NB4 (cell line): ENCODE measurements at regions not wholly inside any gene's neighbourhood (a gene's known extent, or its start where the extent isn't known, plus 50 kb on each side); places are given as distances from the start of the nearest gene placed in this dataset.

ENCODE experiments used
- POLR2A ChIP-seq: IDR thresholded peaks from 2 replicates; pipeline ENCODE4 v1.6.1; 2011; ENCODE audit warnings: mild to moderate bottlenecking; ENCODE audit not compliant: insufficient read length; ENCODE audit errors: extremely low read depth
- TF ChIP-seq, protein P1 (sequence below): IDR thresholded peaks from one replicate; pipeline ENCODE4 v1.5.1; 2012; ENCODE audit warnings: low read depth, low read length
- TF ChIP-seq, protein P2 (sequence below): IDR thresholded peaks from 2 replicates; pipeline ENCODE4 v1.6.1; 2011; ENCODE audit warnings: low read depth, low read length

DNA sequence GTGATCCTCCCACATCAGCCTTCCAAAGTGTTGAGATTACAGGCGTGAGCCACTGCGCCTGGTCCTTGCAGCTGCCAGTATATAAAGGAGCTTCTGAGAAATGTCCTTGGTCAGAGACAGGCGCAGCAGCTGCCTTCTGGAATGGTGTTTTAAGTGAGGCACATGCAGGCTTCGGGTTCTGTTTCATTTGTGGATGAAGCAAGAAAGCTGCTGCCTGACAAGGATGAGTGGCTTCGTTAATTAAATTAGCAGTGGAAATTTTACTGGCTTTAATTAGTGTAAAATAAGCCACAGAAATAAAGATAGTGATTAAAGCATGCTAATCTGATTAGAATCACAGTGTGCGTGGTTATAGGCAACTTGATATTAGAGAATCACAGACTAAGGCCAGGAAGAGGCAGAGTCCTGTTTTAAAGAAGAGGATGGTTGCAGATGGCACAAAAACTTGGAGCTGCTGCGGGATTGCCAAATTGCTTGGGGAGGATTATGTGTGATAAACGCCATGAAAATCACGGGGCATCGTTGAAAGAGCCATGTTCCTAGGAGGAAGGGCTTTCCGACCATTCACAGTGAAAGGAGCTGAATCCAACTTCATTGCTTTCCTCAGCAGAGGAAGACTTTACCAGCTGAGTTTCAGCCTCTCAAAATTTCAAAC lies 348.4 kb upstream of the FAT1 start:
- TF ChIP-seq POLR2A, result no peak
- TF ChIP-seq, protein P1, sequence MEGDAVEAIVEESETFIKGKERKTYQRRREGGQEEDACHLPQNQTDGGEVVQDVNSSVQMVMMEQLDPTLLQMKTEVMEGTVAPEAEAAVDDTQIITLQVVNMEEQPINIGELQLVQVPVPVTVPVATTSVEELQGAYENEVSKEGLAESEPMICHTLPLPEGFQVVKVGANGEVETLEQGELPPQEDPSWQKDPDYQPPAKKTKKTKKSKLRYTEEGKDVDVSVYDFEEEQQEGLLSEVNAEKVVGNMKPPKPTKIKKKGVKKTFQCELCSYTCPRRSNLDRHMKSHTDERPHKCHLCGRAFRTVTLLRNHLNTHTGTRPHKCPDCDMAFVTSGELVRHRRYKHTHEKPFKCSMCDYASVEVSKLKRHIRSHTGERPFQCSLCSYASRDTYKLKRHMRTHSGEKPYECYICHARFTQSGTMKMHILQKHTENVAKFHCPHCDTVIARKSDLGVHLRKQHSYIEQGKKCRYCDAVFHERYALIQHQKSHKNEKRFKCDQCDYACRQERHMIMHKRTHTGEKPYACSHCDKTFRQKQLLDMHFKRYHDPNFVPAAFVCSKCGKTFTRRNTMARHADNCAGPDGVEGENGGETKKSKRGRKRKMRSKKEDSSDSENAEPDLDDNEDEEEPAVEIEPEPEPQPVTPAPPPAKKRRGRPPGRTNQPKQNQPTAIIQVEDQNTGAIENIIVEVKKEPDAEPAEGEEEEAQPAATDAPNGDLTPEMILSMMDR, result no peak
- TF ChIP-seq, protein P2, sequence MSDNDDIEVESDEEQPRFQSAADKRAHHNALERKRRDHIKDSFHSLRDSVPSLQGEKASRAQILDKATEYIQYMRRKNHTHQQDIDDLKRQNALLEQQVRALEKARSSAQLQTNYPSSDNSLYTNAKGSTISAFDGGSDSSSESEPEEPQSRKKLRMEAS, result no peak
